Breast epithelium (tissue), 3 donors: ENCODE measurements at regions not wholly inside any gene's neighbourhood (a gene's known extent, or its start where the extent isn't known, plus 50 kb on each side); places are given as distances from the start of the nearest gene placed in this dataset.

Source experiments
- POLR2A ChIP-seq: fragments of 450-650 bp; IDR thresholded peaks from one replicate; pipeline ENCODE4 v1.6.1; 2016; ENCODE audit warnings: antibody characterized with exemption, mild to moderate bottlenecking, moderate library complexity
- TF ChIP-seq, protein P1 (sequence below), 3 donors: fragments of 450-650 bp; IDR thresholded peaks; one replicate each; pipeline ENCODE4 v1.5.1; 2016 to 2017; ENCODE audit warnings: antibody characterized with exemption in 3 of 3, mild to moderate bottlenecking in 3 of 3, moderate library complexity in 3 of 3

DNA sequence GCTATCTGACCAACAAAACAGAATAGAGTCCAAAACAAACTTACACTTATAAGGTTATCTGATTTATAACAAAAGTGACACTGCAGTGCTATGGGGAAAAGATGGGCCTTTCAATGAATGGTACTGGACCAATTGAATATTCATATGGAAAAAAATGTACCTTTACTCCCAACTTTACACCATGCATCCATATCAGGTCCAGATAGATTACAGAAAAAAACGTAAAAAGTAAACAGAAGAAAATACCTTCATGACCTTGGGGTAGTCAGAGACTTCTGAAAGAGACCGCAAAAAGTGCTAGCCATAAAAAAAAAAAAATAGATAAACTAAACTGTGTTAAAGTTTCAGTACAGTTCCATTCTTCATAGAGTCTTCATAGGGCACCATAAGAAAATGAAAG, 308.3 kb downstream of the GXYLT1 start:
- TF ChIP-seq, protein P1, sequence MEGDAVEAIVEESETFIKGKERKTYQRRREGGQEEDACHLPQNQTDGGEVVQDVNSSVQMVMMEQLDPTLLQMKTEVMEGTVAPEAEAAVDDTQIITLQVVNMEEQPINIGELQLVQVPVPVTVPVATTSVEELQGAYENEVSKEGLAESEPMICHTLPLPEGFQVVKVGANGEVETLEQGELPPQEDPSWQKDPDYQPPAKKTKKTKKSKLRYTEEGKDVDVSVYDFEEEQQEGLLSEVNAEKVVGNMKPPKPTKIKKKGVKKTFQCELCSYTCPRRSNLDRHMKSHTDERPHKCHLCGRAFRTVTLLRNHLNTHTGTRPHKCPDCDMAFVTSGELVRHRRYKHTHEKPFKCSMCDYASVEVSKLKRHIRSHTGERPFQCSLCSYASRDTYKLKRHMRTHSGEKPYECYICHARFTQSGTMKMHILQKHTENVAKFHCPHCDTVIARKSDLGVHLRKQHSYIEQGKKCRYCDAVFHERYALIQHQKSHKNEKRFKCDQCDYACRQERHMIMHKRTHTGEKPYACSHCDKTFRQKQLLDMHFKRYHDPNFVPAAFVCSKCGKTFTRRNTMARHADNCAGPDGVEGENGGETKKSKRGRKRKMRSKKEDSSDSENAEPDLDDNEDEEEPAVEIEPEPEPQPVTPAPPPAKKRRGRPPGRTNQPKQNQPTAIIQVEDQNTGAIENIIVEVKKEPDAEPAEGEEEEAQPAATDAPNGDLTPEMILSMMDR (IDR thresholded peaks at IDR 0.05): no peak
- no peak for TF ChIP-seq POLR2A
